Breast epithelium (tissue), 3 donors: ENCODE measurements at regions not wholly inside any gene's neighbourhood (a gene's known extent, or its start where the extent isn't known, plus 50 kb on each side); places are given as distances from the start of the nearest gene placed in this dataset.

Source experiments
- POLR2A ChIP-seq: fragments of 450-650 bp; IDR thresholded peaks from one replicate; pipeline ENCODE4 v1.6.1; 2016; ENCODE audit warnings: antibody characterized with exemption, mild to moderate bottlenecking, moderate library complexity
- TF ChIP-seq, protein P1 (sequence below), 3 donors: fragments of 450-650 bp; IDR thresholded peaks; one replicate each; pipeline ENCODE4 v1.5.1; 2016 to 2017; ENCODE audit warnings: antibody characterized with exemption in 3 of 3, mild to moderate bottlenecking in 3 of 3, moderate library complexity in 3 of 3

- TF ChIP-seq POLR2A: no peak
- TF ChIP-seq, protein P1, sequence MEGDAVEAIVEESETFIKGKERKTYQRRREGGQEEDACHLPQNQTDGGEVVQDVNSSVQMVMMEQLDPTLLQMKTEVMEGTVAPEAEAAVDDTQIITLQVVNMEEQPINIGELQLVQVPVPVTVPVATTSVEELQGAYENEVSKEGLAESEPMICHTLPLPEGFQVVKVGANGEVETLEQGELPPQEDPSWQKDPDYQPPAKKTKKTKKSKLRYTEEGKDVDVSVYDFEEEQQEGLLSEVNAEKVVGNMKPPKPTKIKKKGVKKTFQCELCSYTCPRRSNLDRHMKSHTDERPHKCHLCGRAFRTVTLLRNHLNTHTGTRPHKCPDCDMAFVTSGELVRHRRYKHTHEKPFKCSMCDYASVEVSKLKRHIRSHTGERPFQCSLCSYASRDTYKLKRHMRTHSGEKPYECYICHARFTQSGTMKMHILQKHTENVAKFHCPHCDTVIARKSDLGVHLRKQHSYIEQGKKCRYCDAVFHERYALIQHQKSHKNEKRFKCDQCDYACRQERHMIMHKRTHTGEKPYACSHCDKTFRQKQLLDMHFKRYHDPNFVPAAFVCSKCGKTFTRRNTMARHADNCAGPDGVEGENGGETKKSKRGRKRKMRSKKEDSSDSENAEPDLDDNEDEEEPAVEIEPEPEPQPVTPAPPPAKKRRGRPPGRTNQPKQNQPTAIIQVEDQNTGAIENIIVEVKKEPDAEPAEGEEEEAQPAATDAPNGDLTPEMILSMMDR (IDR thresholded peaks at IDR 0.05): no peak
These were observed 98.7 kb upstream of the TLL1 start for GRCh38 chr4:165774326-165774725.
